Stimulated activated CD4-positive, alpha-beta T cell treated with anti-CD3 and anti-CD28 coated beads, Interleukin-4, amount 100 ng/mL, for 24 hours (primary cell): ENCODE measurements at regions not wholly inside any gene's neighbourhood (a gene's known extent, or its start where the extent isn't known, plus 50 kb on each side); places are given as distances from the start of the nearest gene placed in this dataset.
A peak's percentile ranks its signal among the peaks of the same experiment; 100 is the strongest.

Source experiments
- DNase-seq: peaks from one replicate; pipeline ENCODE4 v3.0.0-alpha.2; 2020

DNA sequence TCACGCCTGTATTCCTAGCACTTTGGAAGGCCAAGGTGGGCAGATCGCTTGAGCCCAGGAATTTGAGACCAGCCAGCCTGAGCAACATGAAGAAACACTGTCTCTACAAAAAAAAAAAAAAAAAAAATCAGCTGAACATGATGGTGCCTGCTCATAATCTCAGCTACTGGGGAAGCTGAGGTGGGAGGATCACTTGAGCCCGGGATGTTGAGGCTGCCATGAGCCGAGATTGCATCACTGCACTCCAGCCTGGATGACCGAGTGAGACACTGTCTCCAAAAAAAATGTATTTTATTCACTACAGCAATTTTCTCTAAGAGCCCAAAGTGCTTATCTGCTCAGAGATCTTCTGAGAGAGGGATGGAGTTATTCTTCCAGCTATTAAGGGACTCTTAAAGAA is 215.8 kb upstream of the PPP3CA start:
- DNase-seq: no peak

GRCh38 chr4:101556842-101557241 is 209.5 kb upstream of the PPP3CA start:
- DNase-seq: peak; percentile 18

- no peak for DNase-seq
Observed at GRCh38 chr4:101555341-101555880, 208.1 kb upstream of the PPP3CA start.

GRCh38 chr4:101540336-101540735 is 193.0 kb upstream of the PPP3CA start:
- DNase-seq: no peak

DNA sequence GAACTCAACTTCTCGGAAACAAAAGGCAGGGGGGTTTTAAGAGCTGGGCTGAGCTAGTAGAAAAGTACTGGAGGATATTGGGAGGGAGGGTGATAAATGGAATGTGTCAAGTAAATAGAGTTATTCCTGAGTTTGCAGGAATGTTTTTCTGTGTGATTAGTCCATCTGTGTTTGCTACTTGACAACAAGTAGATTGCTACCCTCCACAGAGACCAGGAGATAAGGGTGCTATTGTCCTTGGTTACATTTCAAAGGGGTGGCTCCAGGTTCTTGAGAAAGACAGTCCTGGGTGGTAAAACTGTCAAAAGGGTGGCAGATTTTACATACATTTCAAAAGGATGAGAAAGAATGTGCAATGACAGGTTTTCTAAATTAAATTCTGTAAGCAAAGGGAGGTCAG is 181.2 kb upstream of the PPP3CA start:
- no peak for DNase-seq

GRCh38 chr4:101527188-101527587 is 179.9 kb upstream of the PPP3CA start:
- DNase-seq: peak; percentile 80

- no peak for DNase-seq
Observed at GRCh38 chr4:101515566-101515965, 168.2 kb upstream of the PPP3CA start.

- no peak for DNase-seq
Observed at GRCh38 chr4:101515099-101515498, 167.8 kb upstream of the PPP3CA start.

DNA sequence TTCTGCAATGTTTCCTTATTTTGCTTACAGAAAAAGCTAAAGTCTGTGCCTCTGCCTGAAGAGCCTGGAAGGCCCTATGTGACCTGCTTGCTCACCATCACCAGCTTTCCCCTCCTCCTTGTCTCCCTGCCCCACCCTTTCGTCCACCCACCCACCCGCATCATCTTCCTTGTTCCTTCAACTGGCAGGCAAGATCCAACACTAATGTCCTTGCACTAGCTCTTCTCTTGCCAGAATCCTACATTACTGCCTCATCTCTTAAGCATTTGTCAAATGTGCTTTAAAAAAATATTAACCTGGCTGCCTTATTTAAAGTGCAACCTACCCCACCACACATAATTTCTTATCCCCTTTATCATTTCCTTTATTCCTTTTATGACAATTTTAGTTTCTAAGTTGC is 165.1 kb upstream of the PPP3CA start:
- no peak for DNase-seq

DNA sequence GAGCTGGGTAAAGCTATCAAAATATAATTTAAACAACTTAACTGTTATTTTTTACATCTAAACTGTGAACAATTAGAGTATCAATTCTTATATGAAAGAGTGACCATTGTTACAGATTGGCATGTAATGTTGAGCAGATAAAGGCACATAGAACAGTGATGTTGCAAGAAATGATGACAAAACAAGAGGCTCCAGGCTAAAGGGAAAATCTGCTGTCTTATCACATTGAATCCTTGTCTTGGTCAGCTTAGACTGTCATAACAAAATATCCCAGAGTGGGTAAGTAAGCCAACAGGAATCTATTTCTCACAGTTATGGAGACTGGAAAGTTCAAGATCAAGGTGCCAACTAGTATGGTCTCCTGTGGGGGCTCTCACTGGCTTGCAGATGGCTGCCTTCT is 154.1 kb upstream of the PPP3CA start:
- no peak for DNase-seq

- DNase-seq: no peak
Observed at GRCh38 chr4:101500742-101501141, 153.4 kb upstream of the PPP3CA start.

DNA sequence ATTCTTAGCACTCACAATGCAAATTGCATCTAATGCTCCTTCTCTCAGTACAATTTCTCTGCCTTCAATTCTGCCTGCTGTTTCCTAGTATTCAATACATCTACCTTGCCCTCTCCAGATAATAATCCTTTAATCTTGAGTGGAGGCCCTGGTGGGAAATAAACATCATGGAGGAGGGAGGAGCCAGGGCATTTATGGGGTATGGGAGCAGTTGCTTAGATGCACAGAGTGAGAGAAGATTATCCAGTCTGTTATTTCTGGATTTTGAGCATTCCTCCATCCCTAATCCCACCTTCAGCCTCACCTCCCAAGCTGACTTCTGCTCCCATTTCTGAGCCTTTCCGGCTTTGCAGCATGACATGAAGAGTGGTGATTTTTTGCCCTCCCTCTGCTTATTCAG is 127.9 kb upstream of the PPP3CA start:
- no peak for DNase-seq

GRCh38 chr4:101471201-101471600 is 123.9 kb upstream of the PPP3CA start:
- DNase-seq: no peak

- no peak for DNase-seq
Observed at GRCh38 chr4:101464596-101464995, 117.3 kb upstream of the PPP3CA start.

DNA sequence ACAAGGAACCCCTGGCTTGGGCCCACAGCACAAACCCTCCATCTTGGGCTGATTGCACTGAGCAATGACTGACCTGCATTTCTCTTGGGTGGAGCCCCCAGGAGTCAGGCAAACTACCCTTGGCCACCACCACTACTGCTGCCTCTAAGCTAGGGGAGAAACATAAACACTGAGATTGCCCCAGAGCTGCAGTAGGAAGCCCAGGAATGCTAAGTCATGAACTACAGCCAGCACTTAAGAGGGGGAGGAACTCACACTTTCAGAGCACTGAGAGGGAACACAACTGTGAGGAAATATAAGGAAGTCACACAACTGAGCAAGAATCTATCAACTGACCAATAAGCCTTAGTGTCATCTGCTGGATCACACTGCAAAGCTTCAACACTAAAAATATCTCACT is 111.6 kb upstream of the PPP3CA start:
- no peak for DNase-seq

- no peak for DNase-seq
Observed at GRCh38 chr4:101458473-101458872, 111.1 kb upstream of the PPP3CA start.

GRCh38 chr4:101451086-101451485 is 103.8 kb upstream of the PPP3CA start:
- DNase-seq: no peak

DNA sequence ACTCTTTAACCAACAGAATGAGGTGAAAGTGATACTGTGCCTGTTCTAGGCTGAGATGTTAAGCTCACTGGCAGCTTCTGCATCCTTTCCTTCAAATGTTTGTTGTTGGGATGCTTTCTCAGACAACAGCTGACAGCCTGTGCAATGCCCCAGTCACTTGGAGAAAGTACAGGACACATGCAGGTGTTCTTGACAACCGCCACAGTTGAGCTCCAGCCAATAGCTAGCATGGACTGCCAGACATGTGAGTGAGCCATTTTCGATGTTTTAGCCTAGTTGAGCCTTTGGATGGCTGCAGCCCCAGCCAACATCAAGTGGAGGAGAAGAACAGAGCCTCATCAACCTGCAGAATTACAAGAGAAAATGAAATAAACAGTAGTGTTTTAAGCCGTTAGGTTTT is 94.1 kb upstream of the PPP3CA start:
- no peak for DNase-seq

DNA sequence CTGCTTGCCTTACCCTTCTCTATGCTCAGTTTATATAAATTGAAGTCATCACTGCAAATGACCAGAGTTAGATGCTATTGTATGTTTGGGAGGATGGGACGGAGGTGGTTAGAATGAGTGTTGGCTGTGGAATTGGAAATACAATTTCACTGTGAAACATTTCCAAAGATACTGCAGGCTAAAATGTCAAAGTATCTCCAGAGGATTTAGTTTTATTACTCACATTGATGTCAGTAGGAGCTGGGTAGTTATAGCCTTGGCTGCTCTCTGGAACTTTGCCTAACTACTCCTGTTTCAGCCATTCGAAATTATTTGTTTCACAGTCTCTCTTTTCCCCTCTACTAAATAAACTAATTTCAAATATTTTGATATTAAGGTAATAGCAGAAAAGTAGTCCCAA is 92.6 kb upstream of the PPP3CA start:
- no peak for DNase-seq

- DNase-seq: no peak
Observed at GRCh38 chr4:101421386-101421785, 74.1 kb upstream of the PPP3CA start.

- no peak for DNase-seq
Observed at GRCh38 chr4:101420661-101421060, 73.3 kb upstream of the PPP3CA start.

GRCh38 chr4:101419336-101420135 is 72.2 kb upstream of the PPP3CA start:
- DNase-seq: no peak

GRCh38 chr4:101418466-101418865 is 71.1 kb upstream of the PPP3CA start:
- DNase-seq: no peak

GRCh38 chr4:101418055-101418454 is 70.7 kb upstream of the PPP3CA start:
- DNase-seq: peak; percentile 64

- DNase-seq: no peak
Observed at GRCh38 chr4:101417046-101417445, 69.7 kb upstream of the PPP3CA start.
